GM23338 (cell line): ENCODE measurements at regions not wholly inside any gene's neighbourhood (a gene's known extent, or its start where the extent isn't known, plus 50 kb on each side); places are given as distances from the start of the nearest gene placed in this dataset.

Experiments used
- CTCF ChIP-seq, 2 experiments: fragments of 200-600 bp in 1 of 2; sonication (generic) in 1 of 2; conservative IDR thresholded peaks; 2 replicates each; pipeline versions ENCODE4 v1.5.1 to v1.6.1; 2016 to 2017; ENCODE audit warnings: antibody characterized with exemption in 2 of 2, low read depth in 2 of 2, mild to moderate bottlenecking in 2 of 2, moderate library complexity in 1 of 2
- POLR2AphosphoS5 ChIP-seq: IDR thresholded peaks from 2 replicates; pipeline ENCODE4 v1.6.1; 2016; ENCODE audit warnings: antibody characterized with exemption, low read depth

GRCh38 chr15:62403164-62403809, 238.2 kb upstream of the C2CD4B start:
- TF ChIP-seq CTCF (conservative IDR thresholded peaks at IDR 0.05; ENCODE audit: low read depth in 2 of 2) (peak; percentile 25 to 48; a peak in 3 of 4 replicates), POLR2AphosphoS5 (no peak)
